ENCODE measurements at regions not wholly inside any gene's neighbourhood (a gene's known extent, or its start where the extent isn't known, plus 50 kb on each side); places are given as distances from the start of the nearest gene placed in this dataset.

DNA sequence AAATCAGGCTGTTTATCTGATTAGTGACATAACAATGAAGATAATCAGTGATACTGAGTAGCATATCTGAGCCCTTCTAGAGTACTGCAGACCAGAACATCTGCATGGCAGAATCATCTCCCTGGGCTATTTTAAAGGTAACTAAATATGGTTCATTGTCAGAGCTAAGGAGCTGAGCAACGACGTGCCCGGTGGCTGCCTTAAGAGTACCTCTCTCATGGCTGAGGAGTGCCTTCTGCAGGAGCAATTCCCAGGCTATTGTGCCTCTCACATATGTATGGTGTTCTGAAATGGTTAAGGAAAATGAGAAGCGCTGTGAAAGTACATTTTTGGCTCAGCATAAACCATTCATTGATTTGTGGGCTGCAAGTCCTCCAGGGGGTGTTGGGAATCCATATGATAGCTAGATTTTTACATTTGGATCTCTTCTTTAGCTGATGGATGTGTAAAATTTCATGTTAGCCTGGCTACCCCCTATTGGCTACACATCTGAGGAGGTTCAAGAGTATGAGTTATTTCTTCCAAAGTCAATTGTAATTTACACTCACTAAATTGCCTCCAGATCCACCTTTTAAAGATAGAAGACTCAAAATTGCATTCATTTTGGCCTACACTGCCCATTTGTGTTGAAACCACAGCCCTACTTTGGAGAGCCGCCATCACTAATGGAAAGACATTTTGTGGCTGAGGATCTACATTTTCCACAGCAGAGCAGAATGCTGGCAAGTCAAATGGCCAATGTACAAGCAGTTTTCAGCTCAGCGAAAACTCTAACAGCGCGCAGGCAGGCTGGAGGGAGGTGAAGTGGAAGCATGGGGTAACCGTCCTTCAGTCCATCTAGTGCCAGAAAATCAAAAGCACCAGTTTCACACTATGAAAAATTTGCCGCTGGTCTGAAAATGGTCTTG lies 198.0 kb downstream of the SIM1 start:
- Histone ChIP-seq H3K27me3 (ENCODE audit: insufficient read depth, poor library complexity, severe bottlenecking) (peaks cover 2% of the 10 kb centered on the region), H3K27ac (replicated peaks) (no peak overlapping the region), H3K4me3 (replicated peaks; ENCODE audit: insufficient read depth, low read length) (no peak overlapping the region)
- no peak for DNase-seq (ENCODE audit: low read depth in 1 of 2, low spot score in 1 of 2)
- TF ChIP-seq GABPA (IDR thresholded peaks at IDR 0.05; ENCODE audit: low read depth) (no peak), POLR2AphosphoS5 (IDR thresholded peaks at IDR 0.05; ENCODE audit: low read depth) (no peak)

DNA sequence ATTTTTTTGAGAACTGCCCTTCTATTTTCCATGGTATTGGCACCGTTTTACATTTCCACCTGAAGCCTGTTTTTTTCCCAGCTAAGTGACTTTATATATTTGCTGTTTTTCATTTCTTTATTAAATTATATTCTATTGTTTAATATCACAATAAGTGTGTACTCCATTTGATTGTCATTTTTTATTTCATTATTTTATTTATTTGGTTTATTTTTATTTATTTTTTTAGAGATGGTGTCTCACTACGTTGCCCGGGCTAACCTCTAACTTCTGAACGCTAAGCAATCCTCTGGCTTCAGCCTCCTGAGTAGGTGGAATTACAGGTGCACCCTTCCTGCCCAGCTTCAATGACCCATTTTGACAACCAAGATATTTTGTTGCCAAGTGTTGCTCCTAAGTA lies 202.6 kb downstream of the SIM1 start:
- TF ChIP-seq, protein P1, sequence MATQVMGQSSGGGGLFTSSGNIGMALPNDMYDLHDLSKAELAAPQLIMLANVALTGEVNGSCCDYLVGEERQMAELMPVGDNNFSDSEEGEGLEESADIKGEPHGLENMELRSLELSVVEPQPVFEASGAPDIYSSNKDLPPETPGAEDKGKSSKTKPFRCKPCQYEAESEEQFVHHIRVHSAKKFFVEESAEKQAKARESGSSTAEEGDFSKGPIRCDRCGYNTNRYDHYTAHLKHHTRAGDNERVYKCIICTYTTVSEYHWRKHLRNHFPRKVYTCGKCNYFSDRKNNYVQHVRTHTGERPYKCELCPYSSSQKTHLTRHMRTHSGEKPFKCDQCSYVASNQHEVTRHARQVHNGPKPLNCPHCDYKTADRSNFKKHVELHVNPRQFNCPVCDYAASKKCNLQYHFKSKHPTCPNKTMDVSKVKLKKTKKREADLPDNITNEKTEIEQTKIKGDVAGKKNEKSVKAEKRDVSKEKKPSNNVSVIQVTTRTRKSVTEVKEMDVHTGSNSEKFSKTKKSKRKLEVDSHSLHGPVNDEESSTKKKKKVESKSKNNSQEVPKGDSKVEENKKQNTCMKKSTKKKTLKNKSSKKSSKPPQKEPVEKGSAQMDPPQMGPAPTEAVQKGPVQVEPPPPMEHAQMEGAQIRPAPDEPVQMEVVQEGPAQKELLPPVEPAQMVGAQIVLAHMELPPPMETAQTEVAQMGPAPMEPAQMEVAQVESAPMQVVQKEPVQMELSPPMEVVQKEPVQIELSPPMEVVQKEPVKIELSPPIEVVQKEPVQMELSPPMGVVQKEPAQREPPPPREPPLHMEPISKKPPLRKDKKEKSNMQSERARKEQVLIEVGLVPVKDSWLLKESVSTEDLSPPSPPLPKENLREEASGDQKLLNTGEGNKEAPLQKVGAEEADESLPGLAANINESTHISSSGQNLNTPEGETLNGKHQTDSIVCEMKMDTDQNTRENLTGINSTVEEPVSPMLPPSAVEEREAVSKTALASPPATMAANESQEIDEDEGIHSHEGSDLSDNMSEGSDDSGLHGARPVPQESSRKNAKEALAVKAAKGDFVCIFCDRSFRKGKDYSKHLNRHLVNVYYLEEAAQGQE (IDR thresholded peaks at IDR 0.05; ENCODE audit: insufficient replicate concordance, low read depth) = no peak
- TF ChIP-seq GABPA (IDR thresholded peaks at IDR 0.05; ENCODE audit: low read depth) (no peak), SPI1 (IDR thresholded peaks at IDR 0.05; ENCODE audit: borderline replicate concordance, low read depth) (no peak), CTCF (IDR thresholded peaks at IDR 0.05; ENCODE audit: insufficient read depth, low read length) (no peak), POLR2AphosphoS5 (IDR thresholded peaks at IDR 0.05; ENCODE audit: low read depth) (no peak)
- Histone ChIP-seq H3K4me3 (replicated peaks; ENCODE audit: insufficient read depth, low read length) (no peak overlapping the region), H3K27ac (replicated peaks) (no peak overlapping the region), H3K27me3 (ENCODE audit: insufficient read depth, poor library complexity, severe bottlenecking) (peaks cover 3% of the 10 kb centered on the region)
- DNase-seq (ENCODE audit: low read depth in 1 of 2, low spot score in 1 of 2) = no peak

DNA sequence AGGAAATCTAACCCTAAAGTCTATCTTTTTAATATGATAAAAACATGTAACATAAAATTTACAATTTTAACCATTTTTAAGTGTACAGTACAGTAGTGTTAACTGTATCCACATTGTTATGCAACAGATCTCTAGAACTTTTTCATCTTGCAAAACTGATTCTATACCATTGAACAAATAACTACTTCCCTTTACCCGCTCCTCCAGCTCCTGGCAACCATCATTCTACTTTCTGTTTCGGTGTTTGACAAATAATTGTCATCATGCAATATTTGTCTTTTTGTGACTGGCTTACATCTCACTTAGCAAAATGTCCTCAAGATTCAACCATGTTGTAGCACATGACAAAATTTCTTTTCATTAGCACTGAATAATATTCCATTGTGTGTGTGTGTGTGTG lies 203.2 kb downstream of the SIM1 start:
- Histone ChIP-seq H3K27me3 (ENCODE audit: insufficient read depth, poor library complexity, severe bottlenecking) (peaks cover 3% of the 10 kb centered on the region), H3K4me3 (replicated peaks; ENCODE audit: insufficient read depth, low read length) (no peak overlapping the region), H3K27ac (replicated peaks) (no peak overlapping the region)
- TF ChIP-seq GABPA (IDR thresholded peaks at IDR 0.05; ENCODE audit: low read depth) (no peak), CTCF (IDR thresholded peaks at IDR 0.05; ENCODE audit: insufficient read depth, low read length) (no peak), SPI1 (IDR thresholded peaks at IDR 0.05; ENCODE audit: borderline replicate concordance, low read depth) (no peak), POLR2AphosphoS5 (IDR thresholded peaks at IDR 0.05; ENCODE audit: low read depth) (no peak)
- TF ChIP-seq, protein P1 (IDR thresholded peaks at IDR 0.05; ENCODE audit: insufficient replicate concordance, low read depth) = no peak
- no peak for DNase-seq (ENCODE audit: low read depth in 1 of 2, low spot score in 1 of 2)

DNA sequence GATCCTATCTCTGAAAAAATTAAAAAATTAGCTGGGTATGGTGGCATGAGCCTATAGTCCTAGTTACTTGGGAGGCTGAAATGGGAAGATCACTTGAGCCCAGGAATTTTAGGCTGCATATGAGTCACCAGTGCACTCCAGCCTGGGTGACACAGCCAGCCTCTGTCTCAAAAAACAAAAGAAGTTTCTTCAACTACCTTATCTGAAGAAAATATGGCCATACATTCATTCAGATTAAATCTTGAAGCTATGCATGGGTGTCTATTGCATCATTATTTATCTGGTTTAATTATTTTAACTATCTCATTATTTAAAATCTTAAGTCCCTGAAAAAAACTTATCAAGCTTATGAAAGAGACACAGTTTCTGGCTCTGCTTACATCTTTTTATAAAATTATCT lies 204.1 kb downstream of the SIM1 start:
- no peak overlapping the region for H3K4me3 ChIP-seq (replicated peaks; ENCODE audit: insufficient read depth, low read length)
- no peak for DNase-seq (ENCODE audit: low read depth in 1 of 2, low spot score in 1 of 2)
- TF ChIP-seq SPI1 (IDR thresholded peaks at IDR 0.05; ENCODE audit: borderline replicate concordance, low read depth) (no peak), GABPA (IDR thresholded peaks at IDR 0.05; ENCODE audit: low read depth) (no peak), CTCF (IDR thresholded peaks at IDR 0.05; ENCODE audit: insufficient read depth, low read length) (no peak), POLR2AphosphoS5 (IDR thresholded peaks at IDR 0.05; ENCODE audit: low read depth) (no peak)
- TF ChIP-seq, protein P1 (IDR thresholded peaks at IDR 0.05; ENCODE audit: insufficient replicate concordance, low read depth) = no peak
- peaks cover 3% of the 10 kb centered on the region for H3K27me3 ChIP-seq (ENCODE audit: insufficient read depth, poor library complexity, severe bottlenecking)
- no peak overlapping the region for H3K27ac ChIP-seq (replicated peaks)

All from HL-60 (cell line).